Ecto neural progenitor cell (in vitro differentiated cells): ENCODE measurements at regions not wholly inside any gene's neighbourhood (a gene's known extent, or its start where the extent isn't known, plus 50 kb on each side); places are given as distances from the start of the nearest gene placed in this dataset.

Source experiments
- DNase-seq: peaks from one replicate; pipeline ENCODE4 v3.0.0-alpha.2; 2018; ENCODE audit warnings: low spot score

- DNase-seq: no peak
Observed at GRCh38 chr13:40220299-40220935, 446.0 kb downstream of the FOXO1 start.

GRCh38 chr13:40221131-40221459 is 445.3 kb downstream of the FOXO1 start:
- no peak for DNase-seq

GRCh38 chr13:40221460-40222201 is 444.8 kb downstream of the FOXO1 start:
- no peak for DNase-seq

GRCh38 chr13:40223585-40223984 is 442.9 kb downstream of the FOXO1 start:
- DNase-seq: no peak

GRCh38 chr13:40228496-40228895 is 437.9 kb downstream of the FOXO1 start:
- DNase-seq: no peak

GRCh38 chr13:40228990-40229389 is 437.5 kb downstream of the FOXO1 start:
- no peak for DNase-seq

GRCh38 chr13:40230833-40231266 is 435.6 kb downstream of the FOXO1 start:
- no peak for DNase-seq

- DNase-seq: no peak
Observed at GRCh38 chr13:40231311-40231710, 435.1 kb downstream of the FOXO1 start.

- no peak for DNase-seq
Observed at GRCh38 chr13:40231751-40232150, 434.7 kb downstream of the FOXO1 start.

- DNase-seq: no peak
Observed at GRCh38 chr13:40232311-40233040, 434.0 kb downstream of the FOXO1 start.

GRCh38 chr13:40233731-40234195 is 432.7 kb downstream of the FOXO1 start:
- no peak for DNase-seq

GRCh38 chr13:40235160-40235796 is 431.2 kb downstream of the FOXO1 start:
- no peak for DNase-seq

- DNase-seq: no peak
Observed at GRCh38 chr13:40236566-40237168, 429.8 kb downstream of the FOXO1 start.

GRCh38 chr13:40238761-40239160 is 427.7 kb downstream of the FOXO1 start:
- no peak for DNase-seq

GRCh38 chr13:40240293-40240692 is 426.1 kb downstream of the FOXO1 start:
- DNase-seq: no peak

- no peak for DNase-seq
Observed at GRCh38 chr13:40241125-40241798, 425.2 kb downstream of the FOXO1 start.

GRCh38 chr13:40243047-40243446 is 423.4 kb downstream of the FOXO1 start:
- no peak for DNase-seq

- no peak for DNase-seq
Observed at GRCh38 chr13:40243982-40244381, 422.5 kb downstream of the FOXO1 start.

- DNase-seq: no peak
Observed at GRCh38 chr13:40245567-40245966, 420.9 kb downstream of the FOXO1 start.

GRCh38 chr13:40247845-40248244 is 418.6 kb downstream of the FOXO1 start:
- DNase-seq: no peak

GRCh38 chr13:40251343-40252032 is 415.0 kb downstream of the FOXO1 start:
- no peak for DNase-seq
